ENCODE measurements at regions not wholly inside any gene's neighbourhood (a gene's known extent, or its start where the extent isn't known, plus 50 kb on each side); places are given as distances from the start of the nearest gene placed in this dataset.

DNA sequence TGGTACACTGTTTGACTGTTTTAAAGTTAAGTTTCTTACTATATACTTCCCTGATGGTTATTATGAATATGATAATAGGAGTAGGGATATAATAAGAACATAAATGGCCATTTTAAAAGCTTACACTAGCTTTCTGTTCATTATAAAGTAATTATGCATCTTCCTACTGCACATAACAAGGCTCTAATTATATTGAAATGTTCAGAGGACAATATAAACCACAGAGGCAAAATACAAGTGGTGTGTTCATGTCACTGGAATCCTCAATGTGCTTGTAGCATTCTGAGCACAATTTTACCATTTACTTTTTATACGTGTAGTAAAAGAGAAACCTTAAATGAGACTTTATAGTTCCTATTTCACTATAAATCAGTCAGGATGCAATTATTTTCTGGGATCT, 268.3 kb downstream of the TMA16 start:
- DNase-seq (ENCODE audit: low spot score) = no peak

DNA sequence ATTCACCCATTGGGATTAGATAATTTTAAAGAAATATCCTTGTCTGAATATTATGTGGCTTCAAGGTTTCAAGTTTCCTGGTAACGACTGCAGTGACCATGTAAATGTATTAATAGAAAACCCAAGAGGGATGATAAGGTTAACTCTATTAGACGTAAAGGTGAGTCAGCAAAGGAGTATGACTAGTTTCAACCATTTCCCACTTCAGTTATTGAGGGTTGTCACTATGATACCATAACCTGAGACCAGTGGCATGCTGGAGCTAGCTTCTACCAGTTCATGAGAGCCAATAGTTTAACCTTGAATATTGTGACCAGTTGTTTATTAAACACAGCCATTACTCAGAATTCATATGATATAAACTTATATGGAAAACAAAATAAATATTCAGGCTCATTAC, 270.1 kb downstream of the TMA16 start:
- DNase-seq (ENCODE audit: low spot score) = no peak

DNA sequence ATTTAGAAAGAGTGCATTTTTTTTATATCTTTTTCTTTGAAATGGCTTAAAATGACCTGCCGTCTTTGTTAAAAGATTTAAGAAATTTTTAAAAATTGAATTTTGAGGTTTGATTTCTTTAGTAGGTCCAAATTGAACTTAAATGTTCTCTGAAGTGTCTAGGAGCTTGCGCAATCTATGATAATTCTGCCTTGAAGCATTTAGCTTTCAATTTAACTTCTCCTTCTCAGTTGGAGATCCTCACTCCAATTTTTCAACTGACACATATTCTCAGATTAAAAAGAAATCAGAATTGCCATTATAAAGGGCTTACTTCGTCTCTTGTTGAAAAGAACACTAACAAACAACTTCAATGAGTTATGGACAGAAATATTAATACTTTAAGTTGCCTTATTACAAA, 273.5 kb downstream of the TMA16 start:
- DNase-seq (ENCODE audit: low spot score) = no peak

DNA sequence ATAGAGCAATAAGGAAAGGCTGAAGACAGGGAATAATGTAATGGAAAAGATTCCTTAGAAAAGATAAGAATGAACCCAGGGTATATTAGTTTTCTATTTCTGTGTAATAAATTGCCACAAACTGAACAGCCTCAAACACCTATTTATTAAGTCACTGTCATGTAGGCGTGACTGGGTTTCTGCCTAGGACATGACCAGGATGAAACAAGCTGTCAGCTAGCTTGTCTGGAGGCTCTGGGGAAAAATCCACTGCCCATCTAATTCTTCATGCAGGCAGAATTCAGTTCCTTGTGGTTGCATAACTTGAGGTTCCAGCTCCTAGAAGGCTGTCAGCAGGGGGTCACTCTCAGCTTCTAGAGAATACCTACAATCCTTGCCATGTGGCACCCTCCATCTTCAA, 277.7 kb downstream of the TMA16 start:
- DNase-seq (ENCODE audit: low spot score) = no peak

- DNase-seq (ENCODE audit: low spot score) = no peak
These were observed 279.4 kb downstream of the TMA16 start for GRCh38 chr4:163773940-163774339.

- DNase-seq (ENCODE audit: low spot score) = no peak
These were observed 282.5 kb downstream of the TMA16 start for GRCh38 chr4:163776957-163777356.

- no peak for DNase-seq (ENCODE audit: low spot score)
These were observed 287.2 kb downstream of the TMA16 start for GRCh38 chr4:163781726-163782125.

DNA sequence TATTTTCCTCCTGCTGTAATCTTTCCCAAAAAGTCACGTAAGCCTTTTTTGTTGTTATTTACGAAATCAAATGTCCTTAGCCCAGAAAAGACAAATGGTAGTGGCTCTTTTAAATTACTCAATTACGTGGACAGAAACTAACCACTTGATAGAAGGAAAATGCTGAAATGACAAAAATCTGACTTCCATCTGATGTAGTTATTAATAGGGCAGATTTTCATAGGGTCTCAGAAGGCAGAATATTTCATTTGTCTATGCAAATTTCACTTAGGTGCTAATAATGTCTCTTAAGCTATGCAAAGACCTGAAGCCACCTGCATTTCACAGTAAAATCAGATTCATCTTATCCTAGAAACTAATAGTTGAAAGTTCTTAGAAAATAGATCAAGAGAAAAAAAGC, 295.7 kb downstream of the TMA16 start:
- DNase-seq (ENCODE audit: low spot score) = no peak

DNA sequence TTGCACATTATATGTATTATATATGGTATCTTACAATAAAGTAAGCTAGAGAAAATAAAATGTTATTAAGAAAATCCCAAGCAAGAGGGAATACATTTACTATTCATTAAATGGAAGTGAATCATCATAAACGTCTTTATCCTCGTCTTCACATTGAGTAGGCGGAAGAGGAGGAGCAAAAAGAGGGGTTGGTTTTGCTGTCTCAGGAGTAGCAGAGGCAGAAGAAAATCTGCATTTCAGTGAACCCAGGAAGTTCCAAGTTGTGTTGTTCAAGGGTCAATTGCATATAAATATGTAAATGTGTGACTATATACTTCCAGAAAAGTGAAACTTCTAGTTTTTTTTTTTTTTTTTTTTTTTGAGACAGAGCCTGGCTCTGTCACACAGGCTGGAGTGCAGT, 301.4 kb downstream of the TMA16 start:
- no peak for DNase-seq (ENCODE audit: low spot score)

GRCh38 chr4:163804001-163804400, 309.5 kb downstream of the TMA16 start:
- DNase-seq (ENCODE audit: low spot score) = no peak

GRCh38 chr4:163806653-163807052, 312.2 kb downstream of the TMA16 start:
- DNase-seq (ENCODE audit: low spot score) = no peak

- no peak for DNase-seq (ENCODE audit: low spot score)
These were observed 313.5 kb downstream of the TMA16 start for GRCh38 chr4:163808011-163808410.

DNA sequence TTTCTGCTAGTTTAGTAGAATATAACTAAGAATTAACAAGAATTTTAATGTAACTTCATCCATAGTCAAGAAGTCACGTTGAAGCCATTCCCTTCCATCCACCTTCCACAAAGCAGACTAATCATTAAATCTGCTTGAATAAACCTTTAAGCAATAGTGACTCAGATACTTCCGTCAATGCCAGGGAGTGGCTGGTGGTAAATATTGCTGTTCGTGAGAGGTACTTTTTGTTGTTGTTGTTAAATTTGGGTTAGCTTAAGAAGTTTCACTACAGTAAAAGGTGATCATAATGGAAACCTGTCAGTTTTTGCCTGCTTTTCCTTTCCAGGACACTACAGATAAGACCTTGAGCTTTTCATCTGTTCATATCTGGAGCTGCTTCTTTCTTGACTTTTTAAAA, 316.3 kb downstream of the TMA16 start:
- no peak for DNase-seq (ENCODE audit: low spot score)

GRCh38 chr4:163815776-163816175, 321.3 kb downstream of the TMA16 start:
- no peak for DNase-seq (ENCODE audit: low spot score)

GRCh38 chr4:163816494-163816893, 322.0 kb downstream of the TMA16 start:
- no peak for DNase-seq (ENCODE audit: low spot score)

DNA sequence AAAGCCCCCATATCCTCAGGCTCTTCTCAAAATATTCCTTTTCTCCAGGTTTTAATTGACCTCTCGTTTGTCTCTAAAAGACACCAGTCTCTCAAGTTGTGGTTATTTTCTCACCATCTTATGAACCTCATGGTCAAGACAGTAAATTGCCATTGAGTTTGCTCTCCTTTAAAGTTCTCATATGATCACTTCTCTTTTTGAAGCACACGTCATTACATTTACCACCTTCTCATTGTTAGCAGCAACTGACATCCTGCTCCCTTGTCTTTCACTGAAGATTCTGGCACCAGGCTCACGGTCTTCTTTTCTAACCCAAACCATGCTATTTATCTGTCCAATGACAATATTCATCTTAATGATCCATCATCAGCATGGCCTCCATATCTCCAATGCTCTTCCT, 324.2 kb downstream of the TMA16 start:
- no peak for DNase-seq (ENCODE audit: low spot score)

DNA sequence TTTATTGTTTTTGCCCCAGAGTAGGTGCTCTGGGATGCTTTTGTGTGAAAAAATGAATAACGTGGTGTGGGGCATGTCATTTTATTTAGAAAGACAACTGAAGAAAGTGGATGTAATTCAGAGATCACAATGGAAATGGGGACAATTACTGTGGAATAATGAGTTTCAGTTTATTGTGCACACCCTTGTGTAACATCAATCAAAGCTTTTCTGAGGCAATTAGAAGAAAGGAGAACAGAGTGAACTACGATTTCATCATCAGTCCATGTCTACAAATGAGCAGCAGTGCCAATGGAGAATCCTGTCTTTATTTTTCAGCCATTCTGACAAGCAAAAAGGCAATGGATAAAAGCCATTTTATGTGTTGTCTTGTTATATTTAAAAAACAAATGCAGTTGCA, 339.2 kb downstream of the TMA16 start:
- DNase-seq (ENCODE audit: low spot score) = no peak

- DNase-seq (ENCODE audit: low spot score) = no peak
These were observed 351.5 kb downstream of the TMA16 start for GRCh38 chr4:163846008-163846407.

DNA sequence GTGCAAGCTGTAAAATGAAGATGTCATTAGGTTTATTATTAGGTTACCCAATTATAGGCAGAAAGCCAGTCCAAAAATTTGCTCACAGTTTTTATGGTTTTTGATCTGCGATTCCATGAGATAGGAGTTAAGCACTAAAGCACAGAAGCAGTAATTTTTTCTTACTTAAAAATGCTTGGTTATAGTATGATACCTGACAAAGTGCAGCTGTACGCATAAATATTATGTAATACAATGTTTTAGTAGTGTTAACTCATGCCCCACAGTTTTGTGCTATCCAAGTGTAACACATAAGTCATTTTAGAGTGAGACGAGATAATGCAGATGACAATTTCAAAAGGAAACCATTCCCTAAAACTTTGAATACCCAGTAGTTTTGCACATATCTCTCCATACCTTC, 357.8 kb downstream of the TMA16 start:
- no peak for DNase-seq (ENCODE audit: low spot score)

- DNase-seq (ENCODE audit: low spot score) = no peak
These were observed 363.4 kb downstream of the TMA16 start for GRCh38 chr4:163857903-163858302.

GRCh38 chr4:163858515-163858914, 364.0 kb downstream of the TMA16 start:
- DNase-seq (ENCODE audit: low spot score) = no peak

DNA sequence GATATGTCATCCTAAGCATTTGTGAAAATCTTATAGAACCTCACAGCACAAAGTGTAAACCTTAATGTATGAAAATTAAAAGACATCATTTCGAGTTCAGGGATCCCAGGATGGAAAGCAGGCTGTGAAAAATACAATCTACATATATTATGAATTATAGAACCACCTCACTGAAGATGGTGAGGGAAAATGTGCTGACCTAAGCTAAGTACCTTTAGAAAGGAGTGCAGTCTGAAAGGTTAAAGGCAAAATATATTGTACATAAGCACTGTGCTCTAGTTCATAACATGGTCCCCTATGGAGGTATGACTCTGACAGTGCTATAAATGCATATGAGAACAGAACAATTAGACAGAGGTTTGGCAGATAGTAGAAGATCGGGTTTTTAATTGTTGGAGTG, 368.6 kb downstream of the TMA16 start:
- no peak for DNase-seq (ENCODE audit: low spot score)

- DNase-seq (ENCODE audit: low spot score) = no peak
These were observed 370.5 kb downstream of the TMA16 start for GRCh38 chr4:163865010-163865409.

- DNase-seq (ENCODE audit: low spot score) = no peak
These were observed 372.3 kb downstream of the TMA16 start for GRCh38 chr4:163866728-163867315.

DNA sequence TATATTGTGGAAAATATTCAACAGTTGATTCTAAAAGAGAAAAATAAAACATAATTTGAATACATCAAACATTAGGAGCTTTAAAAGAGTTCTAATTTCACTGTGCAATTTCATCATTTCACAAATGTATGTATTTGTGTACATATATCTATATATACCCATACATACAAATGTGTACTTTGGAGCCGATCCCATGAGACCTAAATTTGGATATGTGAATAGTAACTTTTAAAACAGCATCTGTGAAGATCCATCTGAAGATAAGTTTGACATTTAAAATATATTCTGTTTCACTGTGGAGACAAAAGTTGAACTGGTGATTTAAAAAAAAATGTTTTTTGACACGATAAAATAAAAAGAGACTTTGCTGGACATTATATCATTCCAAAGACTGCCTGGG, 374.0 kb downstream of the TMA16 start:
- no peak for DNase-seq (ENCODE audit: low spot score)
